T-helper 2 cell (primary cell): ENCODE measurements at regions not wholly inside any gene's neighbourhood (a gene's known extent, or its start where the extent isn't known, plus 50 kb on each side); places are given as distances from the start of the nearest gene placed in this dataset.
"Not testable (repeated sequence)": the region's sequence is repeated elsewhere in the genome, so short reads cannot be mapped to it uniquely, and the experiment has no call there.

Source experiments
- DNase-seq, 5 experiments: peaks; one replicate each; pipeline versions ENCODE4 v3.0.0 to v3.0.0-alpha.2; 2012 to 2022

GRCh38 chr21:27929179-27929578 lies 962.3 kb upstream of the ADAMTS5 start:
- not testable (repeated sequence) for DNase-seq

DNA sequence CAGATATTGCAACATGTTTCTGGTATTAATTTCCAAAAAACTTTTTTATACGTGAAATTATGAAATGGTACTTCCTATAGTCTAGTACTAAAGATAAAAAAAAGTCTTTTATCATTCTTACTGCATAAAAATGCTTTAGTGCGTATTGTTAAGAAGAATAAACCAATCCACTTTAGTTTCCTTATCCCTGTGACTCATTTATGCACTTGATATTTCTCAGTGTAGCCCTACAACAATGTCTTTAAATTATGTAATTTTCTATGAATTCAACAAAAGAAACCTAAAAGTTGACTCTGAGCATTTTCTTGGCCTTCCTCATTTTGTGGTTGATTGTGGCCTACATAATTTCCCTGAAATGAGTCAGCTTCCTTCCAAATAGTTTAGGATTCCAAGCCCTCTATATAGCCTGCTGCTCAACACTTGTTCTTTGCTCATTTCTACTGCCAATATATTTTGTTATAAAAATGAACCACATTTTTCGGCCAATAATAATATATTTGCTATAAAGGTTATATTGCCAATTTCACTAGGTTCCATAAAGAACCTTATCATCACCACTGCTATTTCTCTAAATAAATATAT lies 961.7 kb upstream of the ADAMTS5 start:
- not testable (repeated sequence) for DNase-seq

DNA sequence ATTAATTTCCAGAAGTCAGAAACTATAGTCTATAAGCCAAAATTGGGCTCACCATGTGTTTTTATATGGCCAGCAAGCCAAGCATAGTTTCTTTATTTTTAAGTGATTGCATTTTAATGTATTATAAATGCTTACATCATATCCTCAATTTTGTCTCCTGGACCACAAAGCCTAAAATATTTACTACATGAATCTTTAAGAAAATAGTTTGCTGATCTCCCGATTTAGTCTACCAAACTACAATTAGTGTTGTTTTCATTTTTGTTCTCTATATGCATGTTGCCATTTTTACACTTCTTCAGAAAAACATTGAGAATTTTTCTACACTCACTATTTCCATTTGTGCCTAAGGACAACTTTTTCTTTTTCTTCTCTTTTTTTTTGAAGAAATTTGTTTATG lies 954.5 kb upstream of the ADAMTS5 start:
- not testable (repeated sequence) for DNase-seq

GRCh38 chr21:27917966-27918365 lies 951.1 kb upstream of the ADAMTS5 start:
- DNase-seq: not testable (repeated sequence)

DNA sequence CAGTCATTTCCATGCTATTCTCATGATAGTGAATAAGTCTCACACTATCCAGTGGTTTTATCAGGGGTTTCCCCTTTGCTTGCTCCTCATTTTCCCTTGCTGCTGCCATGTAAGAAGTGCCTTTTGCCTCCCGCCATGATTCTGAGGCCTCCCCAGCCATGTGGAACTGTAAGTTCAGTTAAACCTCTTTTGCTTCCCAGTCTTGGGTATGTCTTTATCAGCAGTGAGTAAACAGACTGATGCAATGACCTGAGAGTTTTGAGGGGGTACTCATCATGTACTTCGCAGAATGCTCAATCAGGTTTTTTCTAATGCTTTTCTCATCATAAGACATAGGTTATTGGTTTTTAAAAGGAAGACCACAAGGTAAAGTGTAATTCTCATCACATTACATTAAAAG lies 949.4 kb upstream of the ADAMTS5 start:
- DNase-seq: not testable (repeated sequence)

DNA sequence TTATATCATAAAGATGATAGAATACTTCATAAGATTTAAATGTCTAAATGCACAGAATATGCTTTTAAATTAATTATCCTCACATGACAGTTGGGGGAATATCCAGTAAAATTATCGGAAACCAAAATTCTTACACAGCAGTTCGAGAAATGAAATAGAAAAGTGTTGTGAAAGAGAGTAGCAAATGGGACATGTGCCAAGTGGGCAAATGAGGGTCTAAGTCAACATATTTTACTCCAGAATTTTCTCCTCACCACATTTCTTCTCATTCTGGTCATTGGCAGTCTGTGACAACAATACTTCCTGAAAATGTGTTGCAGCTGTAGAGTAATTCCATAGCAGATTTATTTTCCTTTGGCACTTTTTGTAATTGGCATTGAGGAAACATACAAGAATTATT lies 945.2 kb upstream of the ADAMTS5 start:
- DNase-seq: not testable (repeated sequence)

DNA sequence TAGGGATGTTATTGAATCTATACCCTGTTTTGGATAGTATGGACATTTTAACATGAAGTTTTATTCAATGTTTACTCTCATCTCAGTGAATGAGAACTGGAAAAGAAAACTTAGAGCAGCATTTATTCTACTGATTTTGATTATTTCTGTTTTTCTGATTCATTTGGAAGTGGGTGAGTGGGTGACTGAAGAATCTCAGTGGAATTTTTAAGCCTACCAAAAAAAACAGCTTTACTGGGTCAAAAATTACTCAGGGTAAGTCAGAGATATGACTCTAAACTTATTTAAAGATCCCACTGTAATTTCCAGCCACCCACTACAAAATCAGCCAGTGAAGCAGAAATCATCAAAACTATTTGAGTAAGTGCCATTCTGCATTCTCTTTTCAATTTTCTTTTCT lies 942.6 kb upstream of the ADAMTS5 start:
- not testable (repeated sequence) for DNase-seq

DNA sequence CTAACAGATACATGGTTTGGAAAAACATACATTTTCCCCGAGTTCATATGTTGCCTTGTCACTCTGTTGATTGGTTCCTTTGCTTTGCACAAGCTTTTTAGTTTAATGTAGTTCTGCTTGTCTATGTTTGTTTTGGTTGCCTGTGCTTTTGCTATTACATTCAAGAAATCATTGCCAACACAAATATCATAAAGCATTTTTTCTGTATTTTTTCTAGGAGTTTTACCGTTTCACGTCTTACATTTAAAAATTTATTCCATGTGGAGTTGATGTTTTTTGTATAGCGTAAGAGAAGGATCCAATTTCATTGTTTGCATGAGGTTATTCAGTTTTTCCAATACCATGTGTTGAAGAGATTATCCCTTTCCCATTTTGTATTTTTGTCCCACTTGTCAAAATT lies 941.9 kb upstream of the ADAMTS5 start:
- not testable (repeated sequence) for DNase-seq

DNA sequence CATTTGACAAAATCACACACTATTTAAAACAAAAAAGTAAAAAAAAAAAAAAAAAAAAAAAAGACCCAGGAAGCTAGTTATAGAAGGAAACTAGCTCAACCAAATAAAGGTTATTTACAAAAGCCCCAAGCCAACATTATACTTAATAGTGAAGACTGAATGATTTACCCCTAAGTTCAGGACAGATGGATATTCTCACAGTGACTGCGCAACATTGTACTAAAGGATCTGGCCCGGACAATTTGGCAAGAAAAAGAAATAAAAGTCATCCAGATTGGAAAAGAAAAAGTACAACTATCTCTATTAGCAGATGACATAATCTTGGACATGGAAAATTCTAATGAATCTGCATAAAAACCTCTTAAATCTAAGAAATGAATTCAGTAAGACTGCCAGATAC lies 936.0 kb upstream of the ADAMTS5 start:
- DNase-seq: not testable (repeated sequence)

- not testable (repeated sequence) for DNase-seq
These were observed 926.7 kb upstream of the ADAMTS5 start for GRCh38 chr21:27893619-27894018.

- DNase-seq: not testable (repeated sequence)
These were observed 924.6 kb upstream of the ADAMTS5 start for GRCh38 chr21:27891495-27891894.

GRCh38 chr21:27887808-27888455 lies 921.0 kb upstream of the ADAMTS5 start:
- not testable (repeated sequence) for DNase-seq

GRCh38 chr21:27885296-27885711 lies 918.4 kb upstream of the ADAMTS5 start:
- no peak for DNase-seq

DNA sequence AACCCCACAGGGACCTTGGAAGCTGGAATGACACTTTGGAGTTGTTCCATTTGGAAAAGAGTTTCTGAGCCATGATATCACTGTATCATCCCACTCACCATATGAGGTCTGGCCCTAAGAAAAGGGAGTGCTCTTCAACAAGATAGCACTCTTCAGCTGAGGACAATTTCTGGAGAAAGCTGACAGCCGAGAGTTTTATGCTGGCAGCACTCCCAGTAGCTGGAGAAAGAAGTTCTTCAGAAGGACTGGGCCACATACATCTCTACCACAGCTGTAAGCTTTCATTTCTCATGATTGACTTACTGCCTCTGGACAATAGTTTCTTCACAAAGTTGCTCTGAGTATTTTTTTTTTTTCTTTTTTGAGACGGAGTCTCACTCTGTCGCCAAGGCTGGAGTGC lies 914.4 kb upstream of the ADAMTS5 start:
- not testable (repeated sequence) for DNase-seq

- not testable (repeated sequence) for DNase-seq
These were observed 905.5 kb upstream of the ADAMTS5 start for GRCh38 chr21:27872411-27872810.

GRCh38 chr21:27870755-27871154 lies 903.9 kb upstream of the ADAMTS5 start:
- not testable (repeated sequence) for DNase-seq

- not testable (repeated sequence) for DNase-seq
These were observed 893.5 kb upstream of the ADAMTS5 start for GRCh38 chr21:27860314-27860955.

DNA sequence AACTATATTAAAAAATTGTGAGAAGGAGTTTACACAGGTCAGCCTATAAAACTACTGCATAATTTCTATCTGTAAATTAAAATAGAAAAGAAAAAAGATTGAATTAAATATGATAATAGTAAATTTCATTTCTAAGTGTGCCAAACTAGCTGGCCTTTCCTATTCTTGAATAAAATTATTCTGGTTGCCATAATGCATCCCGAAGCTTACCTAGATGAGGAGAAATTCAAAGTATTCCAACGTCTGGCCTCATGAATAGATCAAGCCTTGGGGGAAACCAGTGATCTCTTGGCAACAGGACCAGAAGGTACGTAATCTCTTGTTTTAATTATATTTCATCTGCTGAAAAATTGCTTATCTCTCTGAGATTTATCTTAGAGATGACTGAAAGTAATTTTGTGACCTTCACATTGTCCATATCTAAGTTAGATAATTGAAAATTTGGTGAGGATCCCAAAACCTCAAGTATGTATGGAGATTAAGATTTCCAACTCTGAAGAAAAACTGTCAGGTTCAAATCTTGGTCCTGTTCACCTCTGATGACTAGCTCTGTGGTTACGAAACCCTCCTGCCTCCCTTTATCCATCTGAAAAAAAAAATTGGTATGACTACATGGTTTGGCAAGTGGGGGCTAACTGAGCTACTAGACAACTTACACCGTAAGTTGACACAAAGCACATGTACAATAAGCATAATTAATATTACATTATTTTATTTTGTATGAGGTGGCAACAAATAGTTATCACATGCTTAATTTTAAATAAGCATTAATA lies 891.4 kb upstream of the ADAMTS5 start:
- DNase-seq: not testable (repeated sequence)

DNA sequence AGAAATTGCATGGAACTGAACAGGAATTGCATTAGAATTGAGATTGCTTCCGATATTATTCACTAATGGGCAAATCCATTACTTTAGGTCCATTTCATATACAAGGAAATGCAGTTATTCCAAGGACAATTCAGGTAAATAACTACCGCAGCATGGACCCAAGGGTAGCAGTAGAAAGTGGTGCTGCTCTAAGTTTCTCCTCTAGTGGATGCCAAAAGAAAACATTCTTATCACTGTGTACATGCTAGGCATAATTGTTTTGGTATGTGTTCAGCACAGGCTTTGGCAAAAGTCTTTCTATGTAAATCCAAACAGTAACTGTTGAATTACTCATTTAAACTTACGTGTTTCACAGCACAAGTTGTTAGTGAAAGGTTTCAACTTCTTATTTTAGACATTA lies 890.1 kb upstream of the ADAMTS5 start:
- not testable (repeated sequence) for DNase-seq

DNA sequence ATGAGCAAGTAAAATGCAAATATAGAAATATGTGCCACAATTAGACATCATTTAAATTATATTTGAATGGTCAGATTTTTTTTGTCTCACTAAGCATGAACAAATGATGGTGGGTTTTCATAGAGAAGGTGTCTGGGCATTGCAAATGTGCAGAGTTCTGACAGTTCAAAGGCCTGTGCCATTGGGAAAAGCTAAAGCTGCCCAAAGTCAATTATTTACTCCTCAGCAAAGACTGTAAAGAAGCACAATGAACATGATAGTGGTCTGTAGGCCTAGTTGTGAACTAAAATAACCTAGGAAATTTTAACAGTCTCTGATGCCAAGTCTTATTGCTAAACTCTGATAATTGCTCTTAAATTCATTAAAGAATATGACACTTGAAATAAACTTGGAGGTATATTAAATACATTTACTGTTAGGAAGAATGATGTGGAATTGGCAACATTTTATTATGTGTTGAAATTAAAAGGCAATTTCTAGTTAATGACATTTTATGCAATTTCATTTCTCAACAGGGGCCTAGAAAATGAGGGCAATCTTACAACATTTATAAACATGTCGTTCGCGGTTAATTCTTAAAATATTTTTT lies 874.3 kb upstream of the ADAMTS5 start:
- DNase-seq: no peak

DNA sequence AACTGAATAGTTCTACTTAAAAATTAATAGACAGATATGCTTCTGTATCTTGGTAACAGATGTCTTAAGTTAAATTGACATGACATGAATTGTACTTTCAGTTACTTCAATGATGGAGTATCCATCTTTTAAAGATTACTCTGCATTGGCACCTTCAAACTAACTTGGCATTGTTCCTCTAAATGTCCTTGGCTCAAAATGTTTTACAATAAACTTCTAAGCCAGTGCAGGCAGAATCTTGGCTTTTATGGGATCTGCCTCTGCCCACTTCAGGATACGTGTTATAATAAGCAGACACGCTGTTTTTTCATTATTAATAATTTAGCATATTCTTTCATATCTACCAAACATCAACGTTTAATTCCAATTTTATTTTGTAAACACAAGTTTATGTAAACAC lies 873.4 kb upstream of the ADAMTS5 start:
- no peak for DNase-seq

DNA sequence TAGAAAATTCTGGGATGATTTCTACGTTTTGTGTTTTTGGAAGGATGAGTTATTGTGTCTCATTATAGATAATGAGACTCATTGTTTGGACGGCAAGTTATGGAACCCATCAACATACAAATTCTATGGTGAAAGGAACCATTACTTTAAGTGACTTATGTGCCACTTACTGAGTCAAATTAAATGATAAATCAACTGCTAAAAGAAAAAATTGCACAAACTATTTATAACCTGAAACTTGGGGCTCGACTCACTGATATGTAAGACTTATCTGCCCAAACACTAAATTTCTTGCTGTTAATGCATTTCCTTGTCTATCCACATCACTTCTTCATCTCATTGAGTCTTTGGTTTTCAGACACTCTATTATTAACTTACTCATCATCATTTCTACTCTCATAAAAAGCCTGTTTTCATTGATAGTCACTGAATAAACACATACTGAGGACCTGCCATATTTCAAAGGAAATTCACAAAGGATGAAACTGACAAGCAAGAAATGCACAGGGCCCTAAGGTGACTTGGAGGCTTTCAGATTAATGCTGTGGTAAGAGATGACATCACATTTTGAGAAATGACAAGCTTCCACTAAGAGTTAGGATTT lies 872.7 kb upstream of the ADAMTS5 start:
- no peak for DNase-seq
